ENCODE measurements at regions not wholly inside any gene's neighbourhood (a gene's known extent, or its start where the extent isn't known, plus 50 kb on each side); places are given as distances from the start of the nearest gene placed in this dataset.

- no peaks in the 10 kb centered on the region for H3K9me3 ChIP-seq
Observed at GRCh38 chr6:26157251-26158075, 70.2 kb downstream of the HFE start.

DNA sequence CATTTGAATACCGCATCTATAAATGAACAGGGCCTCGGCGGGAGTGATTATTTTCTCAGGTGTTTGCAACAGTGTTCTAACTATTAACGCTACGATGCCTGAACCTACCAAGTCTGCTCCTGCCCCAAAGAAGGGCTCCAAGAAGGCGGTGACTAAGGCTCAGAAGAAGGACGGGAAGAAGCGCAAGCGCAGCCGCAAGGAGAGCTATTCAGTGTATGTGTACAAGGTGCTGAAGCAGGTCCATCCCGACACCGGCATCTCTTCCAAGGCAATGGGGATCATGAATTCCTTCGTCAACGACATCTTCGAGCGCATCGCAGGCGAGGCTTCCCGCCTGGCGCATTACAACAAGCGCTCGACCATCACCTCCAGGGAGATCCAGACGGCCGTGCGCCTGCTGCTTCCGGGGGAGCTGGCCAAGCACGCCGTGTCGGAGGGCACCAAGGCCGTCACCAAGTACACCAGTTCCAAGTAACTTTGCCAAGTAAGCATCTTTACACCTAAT lies 70.9 kb downstream of the HFE start:
- no peak for TF ChIP-seq CTCF (IDR thresholded peaks at IDR 0.05)
- H3K4me1 ChIP-seq (ENCODE audit: control insufficient read depth in 1 of 2, insufficient read depth in 1 of 2, low read depth in 1 of 2, low read length in 1 of 2), result peaks cover 38 to 46% of the 10 kb centered on the region in 2 experiments
- H3K4me3 ChIP-seq (ENCODE audit: low read depth in 1 of 2, low read length in 1 of 2), result peak overlapping the region; percentile 71 to 72
- H3K9me3 ChIP-seq, result no peaks in the 10 kb centered on the region
- no peaks in the 10 kb centered on the region for H3K27me3 ChIP-seq
- H3K36me3 ChIP-seq, result peaks cover under 1% of the 10 kb centered on the region
- peak overlapping the region; percentile 85 for H3K27ac ChIP-seq

More at GRCh38 chr6:26157251-26158075, 70.2 kb downstream of the HFE start:
- Histone ChIP-seq H3K4me3 (ENCODE audit: low read depth in 1 of 2, low read length in 1 of 2) (peak overlapping the region; percentile 71 to 72), H3K36me3 (no peaks in the 10 kb centered on the region), H3K27me3 (no peaks in the 10 kb centered on the region), H3K27ac (peak overlapping the region; percentile 85), H3K4me1 (ENCODE audit: control insufficient read depth in 1 of 2, insufficient read depth in 1 of 2, low read depth in 1 of 2, low read length in 1 of 2) (peaks cover 38 to 46% of the 10 kb centered on the region in 2 experiments)
- TF ChIP-seq CTCF (IDR thresholded peaks at IDR 0.05), result no peak

DNA sequence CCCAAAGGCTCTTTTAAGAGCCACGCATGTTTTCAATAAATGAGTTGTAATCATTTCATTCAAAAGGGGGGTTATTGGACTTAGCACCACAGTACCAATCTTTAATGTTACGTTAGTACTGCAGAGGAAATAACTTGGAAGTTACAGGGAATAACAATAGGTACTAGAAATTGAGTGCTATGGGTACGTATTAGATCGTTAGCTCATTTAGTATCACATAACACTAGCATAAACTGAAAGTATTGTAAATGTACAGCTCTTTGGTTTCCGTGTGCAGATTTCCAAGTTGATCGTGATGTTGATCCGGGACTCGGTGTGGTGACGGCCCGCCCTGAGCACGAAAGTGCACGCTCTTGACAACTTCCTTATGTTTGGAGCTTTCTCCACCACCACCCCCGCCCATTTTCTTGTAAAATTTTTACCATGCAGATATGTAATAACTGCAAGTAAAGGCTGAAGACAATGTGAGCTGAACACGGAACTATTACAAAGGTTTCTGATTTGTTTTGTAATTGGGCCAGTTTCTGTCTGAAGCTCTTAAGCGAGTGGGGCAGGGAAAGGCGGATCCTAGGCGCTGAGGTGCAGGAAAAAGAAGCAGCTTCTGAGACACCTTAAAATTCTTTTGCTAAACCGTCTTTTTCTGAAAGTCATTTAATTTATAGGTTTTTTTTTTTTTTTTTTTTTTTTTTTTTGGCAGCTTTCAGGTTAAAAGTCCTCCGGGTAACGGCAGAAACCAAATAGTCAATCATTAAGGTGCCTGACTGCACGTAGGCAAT lies 71.5 kb downstream of the HFE start:
- H3K4me1 ChIP-seq (ENCODE audit: control insufficient read depth in 1 of 2, insufficient read depth in 1 of 2, low read depth in 1 of 2, low read length in 1 of 2), result peaks cover 38 to 46% of the 10 kb centered on the region in 2 experiments
- no peak for TF ChIP-seq CTCF (IDR thresholded peaks at IDR 0.05)
- H3K27me3 ChIP-seq, result no peaks in the 10 kb centered on the region
- H3K4me3 ChIP-seq (ENCODE audit: low read depth in 1 of 2, low read length in 1 of 2), result peak overlapping the region; percentile 71 to 72
- H3K27ac ChIP-seq, result peak overlapping the region; percentile 85
- H3K9me3 ChIP-seq, result no peaks in the 10 kb centered on the region
- H3K36me3 ChIP-seq, result peaks cover 7% of the 10 kb centered on the region

DNA sequence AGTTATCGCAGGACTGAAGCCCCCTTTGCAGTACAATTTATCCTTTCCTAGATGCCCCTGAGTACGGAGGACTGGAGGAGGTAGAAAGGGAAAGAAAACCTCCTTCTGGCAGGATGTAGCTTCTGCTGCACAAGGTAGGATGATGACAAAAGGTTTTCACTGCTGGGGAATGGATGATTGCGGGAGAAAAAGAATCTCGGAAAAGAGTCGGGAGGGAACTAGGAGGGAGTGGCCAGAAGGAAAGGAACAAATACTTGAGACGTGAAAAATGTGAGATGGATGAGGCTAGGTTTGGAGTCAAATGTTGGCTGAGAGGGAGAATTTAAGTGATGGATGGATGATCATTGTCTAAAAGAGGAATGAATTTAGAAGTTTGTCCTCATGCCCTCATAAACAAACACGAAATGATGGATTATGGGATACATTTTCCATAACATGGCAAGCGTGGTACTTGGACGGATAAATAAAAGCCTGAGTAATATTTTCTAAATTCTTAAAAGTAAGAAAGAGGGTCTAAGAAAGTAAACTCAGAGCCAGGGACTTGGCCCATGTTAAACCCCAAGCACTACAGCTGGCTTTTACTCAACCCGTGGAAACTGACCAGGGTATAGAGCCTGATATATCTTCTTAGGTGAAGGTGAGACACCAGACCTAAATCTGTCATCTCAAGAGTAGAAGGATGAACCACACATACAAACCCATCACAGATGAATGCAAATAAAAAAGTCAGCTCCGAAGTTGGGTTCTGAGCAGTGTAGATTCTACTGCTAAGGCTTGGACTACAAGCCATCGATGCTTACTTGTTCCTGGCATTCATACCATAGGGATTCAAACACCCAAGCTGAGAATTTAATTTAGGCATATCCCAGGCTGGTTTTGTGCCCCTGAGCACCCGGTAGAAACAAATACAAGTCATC lies 72.4 kb downstream of the HFE start:
- peaks cover 38 to 46% of the 10 kb centered on the region in 2 experiments for H3K4me1 ChIP-seq (ENCODE audit: control insufficient read depth in 1 of 2, insufficient read depth in 1 of 2, low read depth in 1 of 2, low read length in 1 of 2)
- H3K27ac ChIP-seq, result peak overlapping the region; percentile 85
- H3K36me3 ChIP-seq, result peaks cover 12% of the 10 kb centered on the region
- no peaks in the 10 kb centered on the region for H3K9me3 ChIP-seq
- no peaks in the 10 kb centered on the region for H3K27me3 ChIP-seq
- TF ChIP-seq CTCF (IDR thresholded peaks at IDR 0.05), result no peak
- peak overlapping the region; percentile 71 to 72 for H3K4me3 ChIP-seq (ENCODE audit: low read depth in 1 of 2, low read length in 1 of 2)

DNA sequence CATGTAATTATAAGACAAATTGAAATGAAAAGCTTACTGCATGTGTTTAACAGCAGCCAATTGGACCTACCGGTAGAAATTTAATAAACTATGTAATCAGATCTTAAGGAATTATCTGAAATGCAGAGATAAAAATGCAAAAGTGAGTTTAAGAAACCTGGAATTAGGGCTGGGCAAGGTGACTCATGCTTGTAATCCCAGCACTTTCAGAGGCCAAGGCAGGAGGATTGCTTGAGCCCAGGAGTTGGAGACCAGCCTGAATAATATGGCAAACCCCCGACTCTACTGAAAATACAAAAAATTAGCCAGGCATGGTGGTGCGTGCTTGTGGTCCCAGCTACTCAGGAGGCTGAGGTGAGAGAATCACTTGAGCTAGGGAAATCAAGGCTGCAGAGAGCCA lies 74.1 kb downstream of the HFE start:
- Histone ChIP-seq H3K9me3 (no peaks in the 10 kb centered on the region), H3K4me3 (ENCODE audit: low read depth in 1 of 2, low read length in 1 of 2) (no peak overlapping the region)
- no peak for TF ChIP-seq CTCF (IDR thresholded peaks at IDR 0.05)

More for the DNA sequence above, 74.1 kb downstream of the HFE start:
- Histone ChIP-seq H3K27ac (no peak overlapping the region), H3K4me1 (ENCODE audit: control insufficient read depth in 1 of 2, insufficient read depth in 1 of 2, low read depth in 1 of 2, low read length in 1 of 2) (peaks cover 32 to 38% of the 10 kb centered on the region in 2 experiments), H3K27me3 (no peaks in the 10 kb centered on the region), H3K36me3 (peaks cover 12% of the 10 kb centered on the region)

Measured in neutrophil (primary cell).